ENCODE measurements at regions not wholly inside any gene's neighbourhood (a gene's known extent, or its start where the extent isn't known, plus 50 kb on each side); places are given as distances from the start of the nearest gene placed in this dataset.

DNA sequence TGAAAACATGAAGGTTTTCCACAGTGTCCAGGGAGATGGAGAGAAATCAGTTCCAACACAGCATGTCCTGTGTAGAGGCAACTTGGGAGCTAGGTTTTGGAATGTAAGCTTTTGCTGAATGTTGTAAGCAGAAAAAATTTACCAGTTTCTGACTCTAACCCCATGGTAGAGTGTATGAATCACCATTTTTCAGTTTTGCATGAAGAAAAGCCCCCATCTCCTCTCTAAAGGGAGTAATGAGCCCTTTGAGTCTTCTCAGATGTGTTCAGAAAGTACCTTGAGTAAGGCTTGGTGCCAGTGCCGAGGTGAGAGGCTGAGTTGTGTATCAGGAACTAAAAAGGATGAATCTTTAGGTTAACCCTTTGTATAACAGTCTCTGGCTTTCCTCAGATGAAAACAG, 96.2 kb downstream of the ADRB2 start:
- DNase-seq (ENCODE audit: low read depth in 1 of 2, low spot score in 1 of 2): no peak
- FAIRE-seq: no peak
- WGBS (ENCODE audit: missing lambda C conversion rate): 0% methylated on average over 1 of the region's 1 CpG
- Histone ChIP-seq H3K4me3 (no peak overlapping the region), H3K27ac (no peak overlapping the region), H3K9me3 (no peaks in the 10 kb centered on the region), H3K4me2 (no peak overlapping the region), H3K4me1 (no peaks in the 10 kb centered on the region)
- ATAC-seq: no peak
- ChIA-PET CTCF (interaction anchor here (0.5 to 1.4 kb wide), 4 partner anchors 10 to 189 kb away, joined by 3 to 4 read pairs (median 3); no protein-coding TSS in a partner anchor), POLR2A (no interaction called here)
- TF ChIP-seq FOSB (CRISPR knock-in tag; IDR thresholded peaks at IDR 0.05): no peak
- no peak for TF ChIP-seq MAFK (IDR thresholded peaks at IDR 0.05; ENCODE audit: partially characterized antibody)
- TF ChIP-seq POLR2A (IDR thresholded peaks at IDR 0.05; ENCODE audit: low read length): no peak
- TF ChIP-seq SMC3 (IDR thresholded peaks at IDR 0.05): no peak
- TF ChIP-seq ZSCAN20 (CRISPR knock-in tag; IDR thresholded peaks at IDR 0.05): no peak
- TF ChIP-seq ZC3H11A (IDR thresholded peaks at IDR 0.05): no peak
- TF ChIP-seq TFCP2L1 (CRISPR knock-in tag; IDR thresholded peaks at IDR 0.05): no peak

DNA sequence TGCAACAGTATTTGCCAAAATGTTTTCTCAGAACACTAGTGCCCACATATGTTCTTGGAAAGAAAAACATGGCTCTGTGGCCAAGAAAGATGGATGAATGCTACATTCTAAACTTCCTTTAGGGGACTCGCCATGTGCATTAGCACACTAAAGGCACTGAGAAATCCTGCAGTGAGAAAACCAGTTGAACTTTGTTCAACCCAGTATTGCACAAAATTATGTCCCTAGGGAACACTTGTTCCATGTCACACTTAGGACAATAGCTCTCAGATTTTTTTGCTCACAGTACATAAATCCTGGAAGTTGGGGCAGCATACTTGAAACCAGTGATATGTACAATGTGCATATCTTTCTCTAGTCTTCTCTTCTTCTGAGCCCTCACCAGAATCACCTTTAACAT, 96.6 kb downstream of the ADRB2 start:
- no peaks in the 10 kb centered on the region for H3K9me3 ChIP-seq
- ChIA-PET POLR2A (no interaction called here), CTCF (interaction anchor here (0.5 to 1.4 kb wide), 4 partner anchors 10 to 190 kb away, joined by 3 to 4 read pairs (median 3); no protein-coding TSS in a partner anchor)
- H3K4me3 ChIP-seq: no peak overlapping the region
- ATAC-seq (no peak), DNase-seq (ENCODE audit: low read depth in 1 of 2, low spot score in 1 of 2) (no peak), FAIRE-seq (no peak)
- no peaks in the 10 kb centered on the region for H3K4me1 ChIP-seq
- WGBS (ENCODE audit: missing lambda C conversion rate): 95% methylated on average over 1 of the region's 1 CpG
- H3K4me2 ChIP-seq: no peak overlapping the region
- no peak overlapping the region for H3K27ac ChIP-seq
- TF ChIP-seq ESRRA (IDR thresholded peaks at IDR 0.05; ENCODE audit: borderline replicate concordance, low read length) (no peak), HEYL (CRISPR knock-in tag; IDR thresholded peaks at IDR 0.05) (no peak), EHF (CRISPR knock-in tag; IDR thresholded peaks at IDR 0.05) (no peak), GATA3 (IDR thresholded peaks at IDR 0.05; ENCODE audit: borderline replicate concordance) (no peak), HOXB13 (CRISPR knock-in tag; IDR thresholded peaks at IDR 0.05; ENCODE audit: low read depth) (no peak), KDM5A (IDR thresholded peaks at IDR 0.05) (no peak), HOXB5 (CRISPR knock-in tag; IDR thresholded peaks at IDR 0.05) (no peak), JUNB (IDR thresholded peaks at IDR 0.05) (no peak), ZSCAN20 (CRISPR knock-in tag; IDR thresholded peaks at IDR 0.05) (no peak), JUN (IDR thresholded peaks at IDR 0.05) (no peak), CBX2 (IDR thresholded peaks at IDR 0.05; ENCODE audit: borderline replicate concordance, low read depth) (no peak)
- TF ChIP-seq, protein P1, sequence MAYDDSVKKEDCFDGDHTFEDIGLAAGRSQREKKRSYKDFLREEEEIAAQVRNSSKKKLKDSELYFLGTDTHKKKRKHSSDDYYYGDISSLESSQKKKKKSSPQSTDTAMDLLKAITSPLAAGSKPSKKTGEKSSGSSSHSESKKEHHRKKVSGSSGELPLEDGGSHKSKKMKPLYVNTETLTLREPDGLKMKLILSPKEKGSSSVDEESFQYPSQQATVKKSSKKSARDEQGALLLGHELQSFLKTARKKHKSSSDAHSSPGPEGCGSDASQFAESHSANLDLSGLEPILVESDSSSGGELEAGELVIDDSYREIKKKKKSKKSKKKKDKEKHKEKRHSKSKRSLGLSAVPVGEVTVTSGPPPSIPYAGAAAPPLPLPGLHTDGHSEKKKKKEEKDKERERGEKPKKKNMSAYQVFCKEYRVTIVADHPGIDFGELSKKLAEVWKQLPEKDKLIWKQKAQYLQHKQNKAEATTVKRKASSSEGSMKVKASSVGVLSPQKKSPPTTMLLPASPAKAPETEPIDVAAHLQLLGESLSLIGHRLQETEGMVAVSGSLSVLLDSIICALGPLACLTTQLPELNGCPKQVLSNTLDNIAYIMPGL (CRISPR knock-in tag; IDR thresholded peaks at IDR 0.05; ENCODE audit: borderline replicate concordance): no peak
- TF ChIP-seq, protein P2, sequence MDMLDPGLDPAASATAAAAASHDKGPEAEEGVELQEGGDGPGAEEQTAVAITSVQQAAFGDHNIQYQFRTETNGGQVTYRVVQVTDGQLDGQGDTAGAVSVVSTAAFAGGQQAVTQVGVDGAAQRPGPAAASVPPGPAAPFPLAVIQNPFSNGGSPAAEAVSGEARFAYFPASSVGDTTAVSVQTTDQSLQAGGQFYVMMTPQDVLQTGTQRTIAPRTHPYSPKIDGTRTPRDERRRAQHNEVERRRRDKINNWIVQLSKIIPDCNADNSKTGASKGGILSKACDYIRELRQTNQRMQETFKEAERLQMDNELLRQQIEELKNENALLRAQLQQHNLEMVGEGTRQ (IDR thresholded peaks at IDR 0.05): no peak

DNA sequence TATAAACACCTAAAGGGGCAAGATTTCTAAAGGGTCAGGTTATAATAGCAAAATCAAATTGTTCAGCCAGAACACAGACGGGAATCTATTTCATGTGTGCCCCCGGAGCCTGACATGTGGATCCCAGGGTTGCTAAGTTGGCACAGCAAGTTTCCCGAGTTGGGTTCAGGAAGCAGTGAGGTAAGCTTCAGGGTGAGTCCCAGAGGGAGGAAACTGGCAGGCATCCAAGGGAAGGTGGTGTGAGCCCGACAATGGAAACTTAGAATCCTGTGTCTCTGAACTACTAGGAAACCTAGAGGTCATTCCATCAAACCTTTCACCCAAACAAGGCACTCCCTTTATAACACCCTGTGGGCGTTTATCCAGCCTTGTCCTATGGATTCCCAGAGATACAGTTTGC, 98.4 kb downstream of the ADRB2 start:
- WGBS (ENCODE audit: missing lambda C conversion rate): 52% methylated on average over 5 of the region's 5 CpGs
- ATAC-seq (no peak), DNase-seq (ENCODE audit: low read depth in 1 of 2, low spot score in 1 of 2) (no peak), FAIRE-seq (no peak)
- Histone ChIP-seq H3K9me3 (no peaks in the 10 kb centered on the region), H3K27ac (no peak overlapping the region), H3K4me3 (no peak overlapping the region), H3K4me1 (no peaks in the 10 kb centered on the region), H3K4me2 (no peak overlapping the region)
- ChIA-PET CTCF (no interaction called here), POLR2A (no interaction called here)
- TF ChIP-seq RARB (CRISPR knock-in tag; IDR thresholded peaks at IDR 0.05) (no peak), JUNB (IDR thresholded peaks at IDR 0.05) (no peak), EP300 (IDR thresholded peaks at IDR 0.05) (no peak)
- TF ChIP-seq, protein P3, sequence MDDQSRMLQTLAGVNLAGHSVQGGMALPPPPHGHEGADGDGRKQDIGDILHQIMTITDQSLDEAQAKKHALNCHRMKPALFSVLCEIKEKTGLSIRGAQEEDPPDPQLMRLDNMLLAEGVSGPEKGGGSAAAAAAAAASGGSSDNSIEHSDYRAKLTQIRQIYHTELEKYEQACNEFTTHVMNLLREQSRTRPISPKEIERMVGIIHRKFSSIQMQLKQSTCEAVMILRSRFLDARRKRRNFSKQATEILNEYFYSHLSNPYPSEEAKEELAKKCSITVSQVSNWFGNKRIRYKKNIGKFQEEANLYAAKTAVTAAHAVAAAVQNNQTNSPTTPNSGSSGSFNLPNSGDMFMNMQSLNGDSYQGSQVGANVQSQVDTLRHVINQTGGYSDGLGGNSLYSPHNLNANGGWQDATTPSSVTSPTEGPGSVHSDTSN (IDR thresholded peaks at IDR 0.05): no peak

Measured in A549 (cell line).